ENCODE measurements at regions not wholly inside any gene's neighbourhood (a gene's known extent, or its start where the extent isn't known, plus 50 kb on each side); places are given as distances from the start of the nearest gene placed in this dataset.

DNA sequence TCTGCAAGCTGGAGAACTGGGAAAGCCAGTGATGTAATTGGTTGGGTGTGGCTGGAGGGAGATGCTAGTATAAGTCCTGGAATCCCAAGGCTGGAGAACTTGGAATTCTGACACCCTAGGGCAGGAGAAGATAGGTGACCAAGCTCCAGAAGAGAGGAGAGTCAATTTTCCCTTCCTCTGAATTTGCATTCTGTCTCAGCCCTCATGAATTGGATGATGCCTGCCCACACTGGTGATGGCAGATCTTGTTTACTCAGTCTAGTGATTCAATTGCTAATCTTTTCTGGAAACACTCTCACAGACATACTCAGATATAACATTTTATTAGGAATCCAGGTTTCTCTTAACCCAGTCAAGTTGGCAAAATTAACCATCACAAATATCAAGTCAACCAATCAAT, 287.2 kb downstream of the RDH14 start:
- H3K27ac ChIP-seq = no peak overlapping the region
- no peak overlapping the region for H3K4me3 ChIP-seq
- H3K36me3 ChIP-seq (replicated peaks in 1 of 2) = no peaks in the 10 kb centered on the region
- H3K9me3 ChIP-seq (replicated peaks in 1 of 3) = no peaks in the 10 kb centered on the region
- H3K4me1 ChIP-seq (replicated peaks in 1 of 2) = no peaks in the 10 kb centered on the region
- DNase-seq = no peak
- no peak for TF ChIP-seq POLR2A (IDR thresholded peaks at IDR 0.05)
- TF ChIP-seq, protein P1, sequence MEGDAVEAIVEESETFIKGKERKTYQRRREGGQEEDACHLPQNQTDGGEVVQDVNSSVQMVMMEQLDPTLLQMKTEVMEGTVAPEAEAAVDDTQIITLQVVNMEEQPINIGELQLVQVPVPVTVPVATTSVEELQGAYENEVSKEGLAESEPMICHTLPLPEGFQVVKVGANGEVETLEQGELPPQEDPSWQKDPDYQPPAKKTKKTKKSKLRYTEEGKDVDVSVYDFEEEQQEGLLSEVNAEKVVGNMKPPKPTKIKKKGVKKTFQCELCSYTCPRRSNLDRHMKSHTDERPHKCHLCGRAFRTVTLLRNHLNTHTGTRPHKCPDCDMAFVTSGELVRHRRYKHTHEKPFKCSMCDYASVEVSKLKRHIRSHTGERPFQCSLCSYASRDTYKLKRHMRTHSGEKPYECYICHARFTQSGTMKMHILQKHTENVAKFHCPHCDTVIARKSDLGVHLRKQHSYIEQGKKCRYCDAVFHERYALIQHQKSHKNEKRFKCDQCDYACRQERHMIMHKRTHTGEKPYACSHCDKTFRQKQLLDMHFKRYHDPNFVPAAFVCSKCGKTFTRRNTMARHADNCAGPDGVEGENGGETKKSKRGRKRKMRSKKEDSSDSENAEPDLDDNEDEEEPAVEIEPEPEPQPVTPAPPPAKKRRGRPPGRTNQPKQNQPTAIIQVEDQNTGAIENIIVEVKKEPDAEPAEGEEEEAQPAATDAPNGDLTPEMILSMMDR (IDR thresholded peaks at IDR 0.05) = no peak
- intact Hi-C loops (cut with DNase I) = no loop called here
- H3K27me3 ChIP-seq = no peaks in the 10 kb centered on the region

DNA sequence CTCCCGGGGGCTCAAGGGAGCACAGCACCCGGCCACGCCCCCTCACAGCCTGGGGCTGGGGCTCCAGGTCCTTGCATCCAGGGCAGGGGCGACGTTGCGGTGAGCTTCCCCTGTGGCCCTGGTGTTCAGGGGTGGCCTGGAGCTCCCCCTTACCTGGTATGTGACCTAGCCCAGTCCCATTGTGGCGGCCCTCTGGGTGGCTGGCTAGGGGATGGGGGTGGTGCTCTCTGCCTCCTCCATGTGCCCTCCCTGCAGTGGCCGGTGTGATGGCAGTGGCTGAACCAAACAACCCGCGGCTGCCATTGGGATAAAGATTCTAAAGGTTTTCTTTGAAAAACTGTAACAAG, 288.3 kb downstream of the RDH14 start:
- no peak for DNase-seq
- Histone ChIP-seq H3K4me3 (no peak overlapping the region), H3K27ac (no peak overlapping the region), H3K4me1 (replicated peaks in 1 of 2) (no peaks in the 10 kb centered on the region), H3K9me3 (replicated peaks in 1 of 3) (no peaks in the 10 kb centered on the region), H3K27me3 (no peaks in the 10 kb centered on the region), H3K36me3 (replicated peaks in 1 of 2) (no peaks in the 10 kb centered on the region)
- 78 to 88% (median 85%) methylated on average over 3 to 10 of the region's 10 CpGs for WGBS, 4 donors
- intact Hi-C loops (cut with DNase I) = no loop called here
- TF ChIP-seq, protein P1 (IDR thresholded peaks at IDR 0.05) = no peak
- no peak for TF ChIP-seq POLR2A (IDR thresholded peaks at IDR 0.05)

DNA sequence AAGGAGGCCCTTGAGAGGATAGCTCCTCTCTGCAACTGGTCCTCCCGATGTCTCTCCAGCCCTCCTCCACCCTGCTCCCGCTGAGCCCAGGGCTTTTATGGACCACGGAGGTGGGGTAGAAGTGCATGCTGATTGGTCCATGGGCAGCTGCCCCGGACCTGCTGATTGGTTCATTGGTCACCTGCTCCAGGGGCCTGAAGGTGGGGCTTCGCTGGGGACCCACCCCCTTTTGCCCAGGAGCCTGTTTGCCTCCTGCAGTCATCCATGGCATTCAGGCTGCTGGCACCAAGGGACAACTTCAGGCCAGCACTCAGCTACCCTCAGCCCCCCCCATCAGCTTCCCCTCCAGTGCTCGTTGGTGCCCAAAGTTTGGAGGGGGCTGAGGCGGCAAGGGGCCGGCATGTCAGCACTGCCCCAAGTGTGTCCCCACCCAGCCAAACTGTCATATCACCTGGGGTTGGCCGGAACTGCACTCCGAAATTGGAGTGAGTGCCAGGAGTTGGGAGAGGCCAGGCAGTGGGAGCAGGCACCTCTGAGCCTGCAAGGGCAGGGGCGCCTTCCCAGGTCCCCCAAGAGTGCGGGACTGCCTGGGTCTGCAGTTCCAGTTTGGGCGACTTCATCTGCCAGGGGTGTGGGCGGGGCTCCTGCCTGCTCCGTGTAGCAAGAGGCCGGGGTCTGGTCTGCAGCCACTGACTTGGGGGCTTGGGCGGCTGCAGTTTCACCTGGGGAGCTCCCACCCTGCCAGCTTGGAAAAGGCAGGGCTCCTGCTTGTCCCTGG, 288.9 kb downstream of the RDH14 start:
- intact Hi-C loops (cut with DNase I) = no loop called here
- H3K27ac ChIP-seq = no peak overlapping the region
- DNase-seq = no peak
- WGBS, 4 donors = 85 to 91% (median 87%) methylated on average over 7 to 17 of the region's 17 CpGs
- H3K27me3 ChIP-seq = no peaks in the 10 kb centered on the region
- TF ChIP-seq POLR2A (IDR thresholded peaks at IDR 0.05) = no peak
- TF ChIP-seq, protein P1 (IDR thresholded peaks at IDR 0.05) = no peak
- H3K9me3 ChIP-seq (replicated peaks in 1 of 3) = no peaks in the 10 kb centered on the region
- no peaks in the 10 kb centered on the region for H3K36me3 ChIP-seq (replicated peaks in 1 of 2)
- H3K4me3 ChIP-seq = no peak overlapping the region
- H3K4me1 ChIP-seq (replicated peaks in 1 of 2) = no peaks in the 10 kb centered on the region

DNA sequence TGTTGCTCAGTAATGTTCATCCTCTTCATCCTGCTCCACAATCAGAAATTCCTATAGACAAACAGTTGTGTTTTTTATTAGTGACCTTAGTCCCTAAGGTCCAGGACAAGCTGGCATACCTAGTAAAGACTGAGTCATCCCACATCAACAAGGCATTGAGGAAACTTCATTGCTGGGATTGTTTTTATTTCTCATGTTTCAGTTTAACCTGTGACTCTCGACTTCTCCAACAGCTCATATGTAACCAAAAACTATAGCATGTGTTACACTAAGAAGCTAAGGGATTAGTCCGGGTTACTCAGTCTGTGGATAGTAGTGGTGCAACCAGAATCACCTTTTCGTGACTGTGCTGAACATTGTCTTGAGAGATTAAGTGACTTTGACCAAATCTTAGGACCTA, 292.1 kb downstream of the RDH14 start:
- Histone ChIP-seq H3K4me1 (replicated peaks in 1 of 2) (no peaks in the 10 kb centered on the region), H3K4me3 (no peak overlapping the region), H3K9me3 (replicated peaks in 1 of 3) (no peaks in the 10 kb centered on the region), H3K27ac (no peak overlapping the region), H3K27me3 (no peaks in the 10 kb centered on the region), H3K36me3 (replicated peaks in 1 of 2) (no peaks in the 10 kb centered on the region)
- WGBS, 4 donors = 66 to 77% (median 69%) methylated on average over 3 of the region's 3 CpGs
- TF ChIP-seq, protein P1 (IDR thresholded peaks at IDR 0.05) = no peak
- no peak for TF ChIP-seq POLR2A (IDR thresholded peaks at IDR 0.05)
- intact Hi-C loops (cut with DNase I) = no loop called here
- DNase-seq = no peak
